Panc1 (cell line): ENCODE measurements at regions not wholly inside any gene's neighbourhood (a gene's known extent, or its start where the extent isn't known, plus 50 kb on each side); places are given as distances from the start of the nearest gene placed in this dataset.

Experiments
- CTCF ChIP-seq: fragments of 450-650 bp; IDR thresholded peaks from 2 replicates; pipeline ENCODE4 v1.5.1; 2017; ENCODE audit warnings: mild to moderate bottlenecking
- POLR2AphosphoS5 ChIP-seq: IDR thresholded peaks from 2 replicates; pipeline ENCODE4 v1.6.1; 2012; ENCODE audit warnings: mild to moderate bottlenecking, low read depth, low read length, moderate library complexity
- REST ChIP-seq, 2 experiments: IDR thresholded peaks; 2 replicates each; pipeline ENCODE4 v1.6.1; 2011 to 2012; ENCODE audit warnings: low read depth in 2 of 2, control low read depth in 1 of 2, low read length in 1 of 2, mild to moderate bottlenecking in 1 of 2, moderate library complexity in 1 of 2; ENCODE audit not compliant: insufficient read depth in 1 of 2
- SIN3A ChIP-seq: IDR thresholded peaks from 2 replicates; pipeline ENCODE4 v1.6.1; 2012; ENCODE audit warnings: low read depth, mild to moderate bottlenecking, low read length, moderate library complexity, borderline replicate concordance; ENCODE audit not compliant: insufficient read depth

- TF ChIP-seq CTCF: no peak
- no peak for TF ChIP-seq SIN3A
- TF ChIP-seq POLR2AphosphoS5: no peak
- TF ChIP-seq REST (IDR thresholded peaks at IDR 0.05; ENCODE audit: insufficient read depth in 1 of 2, low read depth in 2 of 2, low read length in 1 of 2): no peak
Observed at GRCh38 chr9:107772988-107773387, 283.4 kb upstream of the KLF4 start.
